C4-2B (cell line): ENCODE measurements at regions not wholly inside any gene's neighbourhood (a gene's known extent, or its start where the extent isn't known, plus 50 kb on each side); places are given as distances from the start of the nearest gene placed in this dataset.

Source experiments
- CTCF ChIP-seq: fragments of 450-650 bp; conservative IDR thresholded peaks from 2 replicates; pipeline ENCODE4 v1.5.1; 2017; ENCODE audit warnings: mild to moderate bottlenecking
- ZFX ChIP-seq: fragments of 450-650 bp; IDR thresholded peaks from 2 replicates; pipeline ENCODE4 v1.6.1; 2017

- TF ChIP-seq CTCF (no peak), ZFX (no peak)
Measured at GRCh38 chr15:97858296-97858695, 102.2 kb upstream of the ARRDC4 start.
